Thyroid gland (tissue), 4 donors: ENCODE measurements at regions not wholly inside any gene's neighbourhood (a gene's known extent, or its start where the extent isn't known, plus 50 kb on each side); places are given as distances from the start of the nearest gene placed in this dataset.

Experiments used
- POLR2A ChIP-seq, 2 donors: fragments of 450-650 bp; IDR thresholded peaks; one replicate each; pipeline ENCODE4 v1.6.1; 2017; ENCODE audit warnings: antibody characterized with exemption in 2 of 2, mild to moderate bottlenecking in 2 of 2, moderate library complexity in 1 of 2
- TF ChIP-seq, protein P1 (sequence below), 6 experiments: fragments of 200-600 bp in 3 of 6; fragments of 450-650 bp in 3 of 6; sonication (generic) in 3 of 6; IDR thresholded peaks; one replicate each; pipeline ENCODE4 v1.5.1; 2016 to 2019; ENCODE audit warnings: antibody characterized with exemption in 6 of 6, mild to moderate bottlenecking in 2 of 6, inconsistent platforms in 1 of 6, moderate library complexity in 1 of 6

- TF ChIP-seq, protein P1, sequence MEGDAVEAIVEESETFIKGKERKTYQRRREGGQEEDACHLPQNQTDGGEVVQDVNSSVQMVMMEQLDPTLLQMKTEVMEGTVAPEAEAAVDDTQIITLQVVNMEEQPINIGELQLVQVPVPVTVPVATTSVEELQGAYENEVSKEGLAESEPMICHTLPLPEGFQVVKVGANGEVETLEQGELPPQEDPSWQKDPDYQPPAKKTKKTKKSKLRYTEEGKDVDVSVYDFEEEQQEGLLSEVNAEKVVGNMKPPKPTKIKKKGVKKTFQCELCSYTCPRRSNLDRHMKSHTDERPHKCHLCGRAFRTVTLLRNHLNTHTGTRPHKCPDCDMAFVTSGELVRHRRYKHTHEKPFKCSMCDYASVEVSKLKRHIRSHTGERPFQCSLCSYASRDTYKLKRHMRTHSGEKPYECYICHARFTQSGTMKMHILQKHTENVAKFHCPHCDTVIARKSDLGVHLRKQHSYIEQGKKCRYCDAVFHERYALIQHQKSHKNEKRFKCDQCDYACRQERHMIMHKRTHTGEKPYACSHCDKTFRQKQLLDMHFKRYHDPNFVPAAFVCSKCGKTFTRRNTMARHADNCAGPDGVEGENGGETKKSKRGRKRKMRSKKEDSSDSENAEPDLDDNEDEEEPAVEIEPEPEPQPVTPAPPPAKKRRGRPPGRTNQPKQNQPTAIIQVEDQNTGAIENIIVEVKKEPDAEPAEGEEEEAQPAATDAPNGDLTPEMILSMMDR (IDR thresholded peaks at IDR 0.05), result no peak
- TF ChIP-seq POLR2A (IDR thresholded peaks at IDR 0.05), result no peak
These were observed 161.9 kb downstream of the VSIG4 start for GRCh38 chrX:65877953-65878352.
